ENCODE measurements at regions not wholly inside any gene's neighbourhood (a gene's known extent, or its start where the extent isn't known, plus 50 kb on each side); places are given as distances from the start of the nearest gene placed in this dataset.

DNA sequence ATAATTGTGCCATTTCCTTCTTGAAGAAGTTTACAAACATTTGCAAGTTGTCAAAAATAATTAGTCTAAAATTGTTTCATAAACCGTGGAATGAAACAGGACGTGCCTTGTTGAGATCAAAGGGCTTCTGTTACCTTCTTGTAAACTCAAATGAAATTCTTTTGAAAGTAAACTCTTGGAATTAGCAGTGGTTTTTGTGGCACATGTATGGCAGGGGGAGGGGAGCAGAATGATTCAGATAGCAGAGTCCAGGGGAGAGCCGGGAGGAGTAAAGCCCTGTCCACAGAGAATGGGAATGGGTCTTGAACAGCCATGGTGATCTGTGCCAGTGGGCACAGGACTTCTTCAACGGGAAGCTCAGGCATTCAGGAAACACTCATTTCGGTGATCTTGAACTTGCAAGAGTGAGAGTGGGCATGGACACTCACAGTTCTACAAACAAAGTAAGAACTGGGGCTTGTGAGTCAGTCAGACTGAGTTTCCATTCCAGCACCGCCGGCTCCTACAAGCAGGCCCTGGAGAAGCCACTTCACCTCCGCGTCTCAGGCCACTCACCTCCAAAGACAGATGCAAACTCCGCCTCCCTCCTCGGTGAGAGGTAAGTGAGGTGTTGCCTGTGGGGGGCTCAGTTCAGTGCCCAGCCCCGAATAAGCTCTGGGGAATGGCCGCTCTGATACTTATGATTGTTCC, 143.1 kb downstream of the CDH26 start:
- ATAC-seq: no peak
- TF ChIP-seq SNAI2 (CRISPR knock-in tag; IDR thresholded peaks at IDR 0.05): no peak
- TF ChIP-seq, protein P1, sequence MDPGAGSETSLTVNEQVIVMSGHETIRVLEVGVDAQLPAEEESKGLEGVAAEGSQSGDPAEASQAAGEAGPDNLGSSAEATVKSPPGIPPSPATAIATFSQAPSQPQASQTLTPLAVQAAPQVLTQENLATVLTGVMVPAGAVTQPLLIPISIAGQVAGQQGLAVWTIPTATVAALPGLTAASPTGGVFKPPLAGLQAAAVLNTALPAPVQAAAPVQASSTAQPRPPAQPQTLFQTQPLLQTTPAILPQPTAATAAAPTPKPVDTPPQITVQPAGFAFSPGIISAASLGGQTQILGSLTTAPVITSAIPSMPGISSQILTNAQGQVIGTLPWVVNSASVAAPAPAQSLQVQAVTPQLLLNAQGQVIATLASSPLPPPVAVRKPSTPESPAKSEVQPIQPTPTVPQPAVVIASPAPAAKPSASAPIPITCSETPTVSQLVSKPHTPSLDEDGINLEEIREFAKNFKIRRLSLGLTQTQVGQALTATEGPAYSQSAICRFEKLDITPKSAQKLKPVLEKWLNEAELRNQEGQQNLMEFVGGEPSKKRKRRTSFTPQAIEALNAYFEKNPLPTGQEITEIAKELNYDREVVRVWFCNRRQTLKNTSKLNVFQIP (CRISPR knock-in tag; IDR thresholded peaks at IDR 0.05; ENCODE audit: borderline replicate concordance, low read depth): no peak

DNA sequence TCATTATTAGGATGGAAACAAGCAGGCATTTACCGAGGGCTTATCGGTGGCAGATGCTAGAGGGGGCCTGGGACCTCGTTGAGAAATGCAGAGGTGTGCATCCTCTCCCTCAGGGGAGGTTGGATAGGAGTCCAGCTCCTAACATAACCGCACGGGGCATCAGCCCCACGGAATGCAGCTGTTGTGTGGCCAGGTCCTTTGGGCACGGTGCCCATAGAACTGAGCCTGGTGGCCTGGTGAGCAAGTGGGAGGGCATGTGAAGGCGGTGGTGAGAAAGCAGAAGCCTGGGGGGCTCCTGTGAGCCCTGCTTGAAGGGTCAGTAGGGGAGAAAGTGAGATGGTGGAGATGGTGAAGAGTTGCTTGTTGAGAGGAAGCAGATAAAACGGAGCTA, 143.7 kb downstream of the CDH26 start:
- no peak for ATAC-seq
- TF ChIP-seq, protein P1 (CRISPR knock-in tag; IDR thresholded peaks at IDR 0.05; ENCODE audit: borderline replicate concordance, low read depth): no peak
- TF ChIP-seq, protein P2, sequence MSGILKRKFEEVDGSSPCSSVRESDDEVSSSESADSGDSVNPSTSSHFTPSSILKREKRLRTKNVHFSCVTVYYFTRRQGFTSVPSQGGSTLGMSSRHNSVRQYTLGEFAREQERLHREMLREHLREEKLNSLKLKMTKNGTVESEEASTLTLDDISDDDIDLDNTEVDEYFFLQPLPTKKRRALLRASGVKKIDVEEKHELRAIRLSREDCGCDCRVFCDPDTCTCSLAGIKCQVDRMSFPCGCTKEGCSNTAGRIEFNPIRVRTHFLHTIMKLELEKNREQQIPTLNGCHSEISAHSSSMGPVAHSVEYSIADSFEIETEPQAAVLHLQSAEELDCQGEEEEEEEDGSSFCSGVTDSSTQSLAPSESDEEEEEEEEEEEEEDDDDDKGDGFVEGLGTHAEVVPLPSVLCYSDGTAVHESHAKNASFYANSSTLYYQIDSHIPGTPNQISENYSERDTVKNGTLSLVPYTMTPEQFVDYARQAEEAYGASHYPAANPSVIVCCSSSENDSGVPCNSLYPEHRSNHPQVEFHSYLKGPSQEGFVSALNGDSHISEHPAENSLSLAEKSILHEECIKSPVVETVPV (CRISPR knock-in tag; IDR thresholded peaks at IDR 0.05): no peak
- TF ChIP-seq RARB (CRISPR knock-in tag; IDR thresholded peaks at IDR 0.05): no peak
- no peak for TF ChIP-seq PPARA (CRISPR knock-in tag; IDR thresholded peaks at IDR 0.05; ENCODE audit: borderline replicate concordance)
- TF ChIP-seq, protein P3, sequence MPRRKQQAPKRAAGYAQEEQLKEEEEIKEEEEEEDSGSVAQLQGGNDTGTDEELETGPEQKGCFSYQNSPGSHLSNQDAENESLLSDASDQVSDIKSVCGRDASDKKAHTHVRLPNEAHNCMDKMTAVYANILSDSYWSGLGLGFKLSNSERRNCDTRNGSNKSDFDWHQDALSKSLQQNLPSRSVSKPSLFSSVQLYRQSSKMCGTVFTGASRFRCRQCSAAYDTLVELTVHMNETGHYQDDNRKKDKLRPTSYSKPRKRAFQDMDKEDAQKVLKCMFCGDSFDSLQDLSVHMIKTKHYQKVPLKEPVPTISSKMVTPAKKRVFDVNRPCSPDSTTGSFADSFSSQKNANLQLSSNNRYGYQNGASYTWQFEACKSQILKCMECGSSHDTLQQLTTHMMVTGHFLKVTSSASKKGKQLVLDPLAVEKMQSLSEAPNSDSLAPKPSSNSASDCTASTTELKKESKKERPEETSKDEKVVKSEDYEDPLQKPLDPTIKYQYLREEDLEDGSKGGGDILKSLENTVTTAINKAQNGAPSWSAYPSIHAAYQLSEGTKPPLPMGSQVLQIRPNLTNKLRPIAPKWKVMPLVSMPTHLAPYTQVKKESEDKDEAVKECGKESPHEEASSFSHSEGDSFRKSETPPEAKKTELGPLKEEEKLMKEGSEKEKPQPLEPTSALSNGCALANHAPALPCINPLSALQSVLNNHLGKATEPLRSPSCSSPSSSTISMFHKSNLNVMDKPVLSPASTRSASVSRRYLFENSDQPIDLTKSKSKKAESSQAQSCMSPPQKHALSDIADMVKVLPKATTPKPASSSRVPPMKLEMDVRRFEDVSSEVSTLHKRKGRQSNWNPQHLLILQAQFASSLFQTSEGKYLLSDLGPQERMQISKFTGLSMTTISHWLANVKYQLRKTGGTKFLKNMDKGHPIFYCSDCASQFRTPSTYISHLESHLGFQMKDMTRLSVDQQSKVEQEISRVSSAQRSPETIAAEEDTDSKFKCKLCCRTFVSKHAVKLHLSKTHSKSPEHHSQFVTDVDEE (CRISPR knock-in tag; IDR thresholded peaks at IDR 0.05): no peak
- no peak for TF ChIP-seq SNAI2 (CRISPR knock-in tag; IDR thresholded peaks at IDR 0.05)
- no peak for TF ChIP-seq ZFP3 (CRISPR knock-in tag; IDR thresholded peaks at IDR 0.05)
- no peak for TF ChIP-seq TOX (CRISPR knock-in tag; IDR thresholded peaks at IDR 0.05; ENCODE audit: borderline replicate concordance)
- TF ChIP-seq ZNF8 (CRISPR knock-in tag; IDR thresholded peaks at IDR 0.05): no peak
- TF ChIP-seq ZFP30 (CRISPR knock-in tag; IDR thresholded peaks at IDR 0.05): no peak
- TF ChIP-seq, protein P4, sequence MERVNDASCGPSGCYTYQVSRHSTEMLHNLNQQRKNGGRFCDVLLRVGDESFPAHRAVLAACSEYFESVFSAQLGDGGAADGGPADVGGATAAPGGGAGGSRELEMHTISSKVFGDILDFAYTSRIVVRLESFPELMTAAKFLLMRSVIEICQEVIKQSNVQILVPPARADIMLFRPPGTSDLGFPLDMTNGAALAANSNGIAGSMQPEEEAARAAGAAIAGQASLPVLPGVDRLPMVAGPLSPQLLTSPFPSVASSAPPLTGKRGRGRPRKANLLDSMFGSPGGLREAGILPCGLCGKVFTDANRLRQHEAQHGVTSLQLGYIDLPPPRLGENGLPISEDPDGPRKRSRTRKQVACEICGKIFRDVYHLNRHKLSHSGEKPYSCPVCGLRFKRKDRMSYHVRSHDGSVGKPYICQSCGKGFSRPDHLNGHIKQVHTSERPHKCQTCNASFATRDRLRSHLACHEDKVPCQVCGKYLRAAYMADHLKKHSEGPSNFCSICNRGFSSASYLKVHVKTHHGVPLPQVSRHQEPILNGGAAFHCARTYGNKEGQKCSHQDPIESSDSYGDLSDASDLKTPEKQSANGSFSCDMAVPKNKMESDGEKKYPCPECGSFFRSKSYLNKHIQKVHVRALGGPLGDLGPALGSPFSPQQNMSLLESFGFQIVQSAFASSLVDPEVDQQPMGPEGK (CRISPR knock-in tag; IDR thresholded peaks at IDR 0.05; ENCODE audit: borderline replicate concordance): no peak
- no peak for TF ChIP-seq BACH2 (CRISPR knock-in tag; IDR thresholded peaks at IDR 0.05; ENCODE audit: borderline replicate concordance)
- TF ChIP-seq ZNF70 (CRISPR knock-in tag; IDR thresholded peaks at IDR 0.05): no peak
- no peak for TF ChIP-seq CSDC2 (CRISPR knock-in tag; IDR thresholded peaks at IDR 0.05)
- no peak for TF ChIP-seq OSR1 (CRISPR knock-in tag; IDR thresholded peaks at IDR 0.05)
- TF ChIP-seq GLIS3 (CRISPR knock-in tag; IDR thresholded peaks at IDR 0.05): no peak
- no peak for TF ChIP-seq TCF4 (CRISPR knock-in tag; IDR thresholded peaks at IDR 0.05; ENCODE audit: borderline replicate concordance)
- TF ChIP-seq ARNTL (CRISPR knock-in tag; IDR thresholded peaks at IDR 0.05; ENCODE audit: borderline replicate concordance, low read depth): no peak
- TF ChIP-seq ESRRG (CRISPR knock-in tag; IDR thresholded peaks at IDR 0.05): no peak

DNA sequence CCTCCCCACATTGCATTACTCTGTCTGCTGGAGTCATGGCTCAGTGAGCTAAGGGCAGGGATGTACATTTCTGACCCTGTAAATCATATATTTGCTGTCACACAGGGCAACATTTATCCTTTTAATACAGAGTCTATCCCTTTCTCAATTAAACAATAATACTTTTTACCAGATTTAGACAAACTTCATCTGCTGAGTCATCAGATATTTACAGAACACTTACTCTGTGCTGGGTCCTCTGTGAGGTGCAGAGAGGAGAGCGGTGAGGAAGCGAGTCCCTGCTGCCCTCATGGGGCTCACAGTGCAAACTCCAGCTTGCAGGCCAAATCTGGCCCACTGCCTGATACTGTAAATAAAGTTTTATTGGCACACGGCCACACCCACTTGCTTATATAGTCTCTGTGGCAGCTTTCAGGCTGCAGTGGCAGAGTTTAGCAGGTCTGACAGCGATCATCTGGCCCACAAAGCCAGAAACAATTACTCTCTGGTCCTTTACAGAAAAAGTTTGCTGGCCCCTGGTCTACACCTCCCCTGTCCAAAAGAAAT, 144.5 kb downstream of the CDH26 start:
- TF ChIP-seq ZFP30 (CRISPR knock-in tag; IDR thresholded peaks at IDR 0.05) (no peak), ARNTL (CRISPR knock-in tag; IDR thresholded peaks at IDR 0.05; ENCODE audit: borderline replicate concordance, low read depth) (no peak), PPARA (CRISPR knock-in tag; IDR thresholded peaks at IDR 0.05; ENCODE audit: borderline replicate concordance) (no peak), ISL1 (CRISPR knock-in tag; IDR thresholded peaks at IDR 0.05) (no peak), CSDC2 (CRISPR knock-in tag; IDR thresholded peaks at IDR 0.05) (no peak), ZC3H10 (CRISPR knock-in tag; IDR thresholded peaks at IDR 0.05) (no peak), OSR1 (CRISPR knock-in tag; IDR thresholded peaks at IDR 0.05) (no peak), RARB (CRISPR knock-in tag; IDR thresholded peaks at IDR 0.05) (no peak)
- no peak for ATAC-seq
